ENCODE measurements at regions not wholly inside any gene's neighbourhood (a gene's known extent, or its start where the extent isn't known, plus 50 kb on each side); places are given as distances from the start of the nearest gene placed in this dataset.

DNA sequence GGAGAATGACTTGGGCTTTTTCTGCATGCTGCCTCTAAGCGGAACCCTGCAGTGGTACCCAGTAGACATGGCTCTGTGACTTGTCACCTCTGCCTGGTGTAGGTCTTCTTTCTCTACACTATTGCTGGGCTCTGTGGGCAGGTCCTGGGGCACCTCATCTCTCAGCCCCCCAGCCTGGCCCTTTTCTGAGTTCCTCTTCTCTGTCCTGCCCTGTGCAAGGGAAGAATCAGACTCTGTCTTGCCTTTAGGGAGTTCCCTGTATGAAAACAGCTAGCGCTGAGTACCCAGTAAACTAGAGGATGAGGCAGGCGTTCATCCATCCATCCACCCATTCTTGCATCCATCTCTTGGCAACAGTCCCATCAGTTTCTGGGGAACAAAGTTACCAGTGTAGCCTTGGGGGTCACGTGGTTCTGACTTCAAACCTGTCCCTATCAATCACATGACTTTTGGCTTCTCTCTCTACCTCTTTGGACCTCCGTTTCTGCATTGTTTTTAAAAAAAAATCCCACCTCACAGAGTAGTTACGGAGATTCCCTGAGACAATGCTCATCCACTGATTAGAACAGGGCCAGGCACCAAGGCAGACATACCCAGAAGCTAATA lies 86.4 kb upstream of the WNT11 start:
- WGBS, 2 donors, result 83 to 84% methylated on average over 6 of the region's 6 CpGs
- Histone ChIP-seq H3K9ac (ENCODE audit: insufficient read depth in 1 of 2, low read length in 2 of 2) (no peak overlapping the region), H3K4me3 (no peak overlapping the region), H3K27ac (ENCODE audit: low read depth in 1 of 2, low read length in 1 of 2) (no peak overlapping the region), H3K36me3 (ENCODE audit: control insufficient read depth in 4 of 4, insufficient read depth in 4 of 4, low read length in 4 of 4) (no peaks in the 10 kb centered on the region), H3K4me1 (ENCODE audit: control insufficient read depth in 5 of 5, insufficient read depth in 5 of 5, low read length in 5 of 5) (no peaks in the 10 kb centered on the region), H3K9me3 (ENCODE audit: control insufficient read depth in 4 of 4, insufficient read depth in 3 of 4, low read length in 3 of 4) (no peaks in the 10 kb centered on the region), H3K27me3 (ENCODE audit: control insufficient read depth in 3 of 3, insufficient read depth in 3 of 3, low read length in 2 of 3) (no peaks in the 10 kb centered on the region)
- TF ChIP-seq, protein P1, sequence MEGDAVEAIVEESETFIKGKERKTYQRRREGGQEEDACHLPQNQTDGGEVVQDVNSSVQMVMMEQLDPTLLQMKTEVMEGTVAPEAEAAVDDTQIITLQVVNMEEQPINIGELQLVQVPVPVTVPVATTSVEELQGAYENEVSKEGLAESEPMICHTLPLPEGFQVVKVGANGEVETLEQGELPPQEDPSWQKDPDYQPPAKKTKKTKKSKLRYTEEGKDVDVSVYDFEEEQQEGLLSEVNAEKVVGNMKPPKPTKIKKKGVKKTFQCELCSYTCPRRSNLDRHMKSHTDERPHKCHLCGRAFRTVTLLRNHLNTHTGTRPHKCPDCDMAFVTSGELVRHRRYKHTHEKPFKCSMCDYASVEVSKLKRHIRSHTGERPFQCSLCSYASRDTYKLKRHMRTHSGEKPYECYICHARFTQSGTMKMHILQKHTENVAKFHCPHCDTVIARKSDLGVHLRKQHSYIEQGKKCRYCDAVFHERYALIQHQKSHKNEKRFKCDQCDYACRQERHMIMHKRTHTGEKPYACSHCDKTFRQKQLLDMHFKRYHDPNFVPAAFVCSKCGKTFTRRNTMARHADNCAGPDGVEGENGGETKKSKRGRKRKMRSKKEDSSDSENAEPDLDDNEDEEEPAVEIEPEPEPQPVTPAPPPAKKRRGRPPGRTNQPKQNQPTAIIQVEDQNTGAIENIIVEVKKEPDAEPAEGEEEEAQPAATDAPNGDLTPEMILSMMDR (IDR thresholded peaks at IDR 0.05; ENCODE audit: control extremely low read depth, extremely low read depth), result no peak
- ATAC-seq (ENCODE audit: insufficient read depth, low FRiP score), result no peak
- DNase-seq, result no peak

DNA sequence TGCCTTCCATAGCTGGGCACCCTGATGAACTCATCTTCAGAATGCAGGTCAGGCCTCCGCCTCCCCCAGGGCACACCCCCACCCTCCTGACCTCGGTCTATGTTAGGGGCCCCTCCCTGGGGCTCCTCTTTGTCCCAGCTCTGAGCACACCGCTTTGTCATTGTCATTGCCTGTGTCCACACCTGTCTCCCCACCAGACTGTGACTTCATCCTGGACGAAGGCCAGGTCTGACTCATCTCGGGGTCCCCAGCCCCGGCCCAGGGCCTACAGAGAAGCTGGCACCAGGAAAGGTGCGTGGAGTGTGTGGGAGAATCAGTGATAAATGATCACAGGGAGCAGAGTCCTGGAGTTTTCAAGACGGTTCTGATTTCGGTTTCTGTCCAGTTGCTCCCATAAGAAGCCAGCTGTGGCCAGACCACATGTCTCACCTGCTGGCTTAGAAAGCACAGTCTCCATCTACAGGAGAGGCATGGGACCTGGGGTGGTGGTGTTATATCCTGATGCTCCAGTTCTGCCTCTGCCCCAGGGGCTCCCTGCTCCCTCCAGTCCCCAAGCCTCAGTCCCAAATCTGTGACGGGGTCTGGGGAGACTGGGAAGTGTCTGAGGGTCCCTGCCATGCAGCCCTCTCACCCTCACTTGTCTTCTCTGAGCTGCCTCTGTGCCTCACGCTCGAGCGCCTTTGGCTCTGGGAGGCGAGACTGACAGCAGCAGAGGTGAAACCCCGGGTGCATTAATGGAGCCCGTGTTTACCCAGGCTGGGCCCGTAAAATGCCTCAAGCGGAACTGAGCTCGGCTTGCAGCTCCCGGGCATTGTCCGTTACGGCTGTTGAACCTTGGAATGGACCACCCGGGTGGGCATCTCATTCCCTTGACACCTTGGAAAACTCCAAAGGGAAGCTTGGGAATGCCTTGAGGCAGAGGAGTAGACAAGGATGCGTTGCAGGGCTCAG lies 85.5 kb upstream of the WNT11 start:
- no peak for DNase-seq
- TF ChIP-seq, protein P1 (IDR thresholded peaks at IDR 0.05; ENCODE audit: control extremely low read depth, extremely low read depth), result no peak
- 88 to 91% methylated on average over 24 of the region's 24 CpGs for WGBS, 2 donors

DNA sequence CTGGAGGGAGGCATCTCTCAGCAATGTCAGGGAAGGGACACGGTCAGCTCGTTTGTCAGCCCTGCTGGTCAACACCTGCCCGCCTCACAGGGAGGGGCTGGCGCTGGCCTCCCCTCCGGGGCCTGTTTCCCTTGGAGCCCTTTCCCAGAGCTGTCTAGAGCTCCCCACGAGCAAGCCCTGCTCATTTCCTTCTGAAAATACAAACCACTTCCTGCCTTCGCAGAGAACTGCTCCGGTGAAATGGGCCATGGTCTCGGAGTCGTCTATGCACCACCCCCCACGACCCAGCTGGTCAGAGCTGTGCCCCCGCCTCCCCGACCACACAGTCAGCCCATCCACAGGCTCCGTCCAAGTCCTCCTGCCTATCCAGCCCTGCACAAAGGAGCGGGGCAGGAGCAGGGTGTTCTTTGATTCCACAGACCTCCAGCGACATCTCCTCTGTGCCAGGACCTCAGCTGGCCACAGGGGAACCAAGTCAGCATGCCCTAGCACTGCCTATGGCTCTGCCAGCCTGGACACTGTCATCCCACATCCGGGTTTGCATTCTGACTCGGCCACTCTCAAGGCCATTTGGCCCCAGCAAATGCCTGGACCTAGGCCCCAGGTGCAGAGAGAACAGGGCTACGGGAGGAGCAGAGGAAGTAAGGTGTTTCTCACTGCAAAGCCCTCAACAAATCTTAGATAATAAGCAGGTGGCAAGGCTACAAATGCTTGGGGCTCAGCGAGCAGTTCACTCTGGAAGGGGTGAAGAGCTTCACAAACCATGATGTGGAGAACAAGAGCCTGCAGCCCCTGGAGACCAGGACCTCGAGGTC lies 82.1 kb upstream of the WNT11 start:
- DNase-seq, result no peak
- no peak for ATAC-seq (ENCODE audit: insufficient read depth, low FRiP score)
- no peaks in the 10 kb centered on the region for H3K27me3 ChIP-seq (ENCODE audit: control insufficient read depth in 3 of 3, insufficient read depth in 3 of 3, low read length in 2 of 3)
- TF ChIP-seq, protein P1 (IDR thresholded peaks at IDR 0.05; ENCODE audit: control extremely low read depth, extremely low read depth), result no peak
- no peaks in the 10 kb centered on the region for H3K36me3 ChIP-seq (ENCODE audit: control insufficient read depth in 4 of 4, insufficient read depth in 4 of 4, low read length in 4 of 4)
- H3K4me3 ChIP-seq, result no peak overlapping the region
- no peak overlapping the region for H3K27ac ChIP-seq (ENCODE audit: low read depth in 1 of 2, low read length in 1 of 2)
- H3K4me1 ChIP-seq (ENCODE audit: control insufficient read depth in 5 of 5, insufficient read depth in 5 of 5, low read length in 5 of 5), result peaks cover 0 to 12% (median 0%) of the 10 kb centered on the region in 5 donors
- no peak overlapping the region for H3K9ac ChIP-seq (ENCODE audit: insufficient read depth in 1 of 2, low read length in 2 of 2)
- 46 to 56% methylated on average over 21 of the region's 21 CpGs for WGBS, 2 donors
- H3K9me3 ChIP-seq (ENCODE audit: control insufficient read depth in 4 of 4, insufficient read depth in 3 of 4, low read length in 3 of 4), result no peaks in the 10 kb centered on the region

More for the DNA sequence above, 85.5 kb upstream of the WNT11 start:
- ATAC-seq (ENCODE audit: insufficient read depth, low FRiP score), result no peak
- Histone ChIP-seq H3K36me3 (ENCODE audit: control insufficient read depth in 4 of 4, insufficient read depth in 4 of 4, low read length in 4 of 4) (no peaks in the 10 kb centered on the region), H3K9me3 (ENCODE audit: control insufficient read depth in 4 of 4, insufficient read depth in 3 of 4, low read length in 3 of 4) (no peaks in the 10 kb centered on the region), H3K4me3 (no peak overlapping the region), H3K27me3 (ENCODE audit: control insufficient read depth in 3 of 3, insufficient read depth in 3 of 3, low read length in 2 of 3) (no peaks in the 10 kb centered on the region), H3K4me1 (ENCODE audit: control insufficient read depth in 5 of 5, insufficient read depth in 5 of 5, low read length in 5 of 5) (no peaks in the 10 kb centered on the region), H3K27ac (ENCODE audit: low read depth in 1 of 2, low read length in 1 of 2) (no peak overlapping the region), H3K9ac (ENCODE audit: insufficient read depth in 1 of 2, low read length in 2 of 2) (no peak overlapping the region)

All from lung (tissue), 11 donors.